NCI-H128 (cell line): ENCODE measurements at regions not wholly inside any gene's neighbourhood (a gene's known extent, or its start where the extent isn't known, plus 50 kb on each side); places are given as distances from the start of the nearest gene placed in this dataset.
"Not testable (repeated sequence)": the region's sequence is repeated elsewhere in the genome, so short reads cannot be mapped to it uniquely, and the experiment has no call there.

Experiments
- DNase-seq: peaks from one replicate; lab custom pipeline; 2025; ENCODE audit not compliant: unreplicated experiment; lab: John Stamatoyannopoulos, UW

DNA sequence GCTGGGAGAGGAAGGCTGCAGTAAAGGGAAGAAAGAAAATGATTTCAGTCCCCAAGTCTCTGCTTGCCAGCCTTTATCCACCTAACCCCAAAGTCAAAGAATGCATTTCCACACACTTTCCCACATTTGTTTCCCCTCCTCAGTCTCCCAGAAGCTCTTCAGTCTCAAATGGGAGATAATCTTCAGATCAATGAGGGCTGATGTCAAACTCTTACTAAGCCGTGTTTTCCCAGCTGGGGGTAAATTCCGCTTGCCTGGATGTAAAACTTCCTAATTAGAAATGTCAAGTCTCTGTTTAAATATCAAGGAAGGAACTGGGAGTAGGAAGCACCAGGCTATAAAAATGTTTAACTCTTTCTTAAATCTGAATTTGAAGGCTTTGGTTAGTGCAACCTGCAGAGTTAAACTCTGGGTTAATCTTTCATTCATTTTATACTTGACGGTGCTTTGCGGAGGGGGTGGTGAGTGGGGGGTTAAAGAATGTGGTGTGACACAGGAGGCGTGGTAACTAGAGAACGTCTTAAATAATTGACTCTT is 601.4 kb upstream of the ACTRT1 start:
- no peak for DNase-seq

- DNase-seq = no peak
These were observed 598.1 kb upstream of the ACTRT1 start for GRCh38 chrX:128650326-128650725.

- no peak for DNase-seq
These were observed 582.6 kb upstream of the ACTRT1 start for GRCh38 chrX:128634754-128635153.

GRCh38 chrX:128623361-128623760 is 571.2 kb upstream of the ACTRT1 start:
- DNase-seq = no peak

DNA sequence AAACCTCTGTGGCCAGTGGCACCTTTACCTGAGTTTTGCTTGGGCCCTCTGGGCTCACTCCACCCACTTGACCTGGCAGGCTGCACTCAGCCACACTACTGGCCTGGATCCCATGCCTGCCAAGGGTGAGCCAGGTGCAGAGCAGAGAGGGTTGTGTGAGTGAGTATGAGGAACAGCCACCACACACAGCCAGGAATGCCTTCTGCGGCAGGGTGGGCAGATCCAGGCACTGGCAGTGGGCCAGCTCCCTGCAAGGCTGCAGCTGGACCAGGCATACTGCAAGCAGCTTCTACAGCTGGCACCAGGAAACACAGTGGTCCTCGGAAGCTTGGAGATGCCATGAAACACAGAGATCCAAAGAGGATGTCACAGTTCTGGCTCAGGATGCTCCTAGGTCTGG is 570.1 kb upstream of the ACTRT1 start:
- no peak for DNase-seq

DNA sequence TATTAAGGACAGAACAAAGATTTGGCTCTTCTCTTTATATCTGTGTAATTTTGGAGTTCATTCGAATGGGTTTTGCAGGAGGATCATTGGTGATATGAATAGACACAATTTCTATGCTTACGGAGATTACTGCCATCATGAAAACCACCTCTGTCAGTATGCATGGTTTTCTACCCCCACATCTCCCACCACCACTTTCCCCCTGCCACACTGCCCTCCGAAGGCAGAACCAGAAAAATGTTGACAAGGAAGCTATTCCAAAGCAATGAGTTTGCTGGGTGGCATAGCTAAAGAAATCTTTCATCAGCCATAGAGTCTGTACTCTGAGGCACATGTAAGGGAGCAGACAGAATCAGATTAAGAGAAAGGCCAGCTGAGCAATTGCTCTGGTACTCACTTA is 567.3 kb upstream of the ACTRT1 start:
- DNase-seq = no peak

DNA sequence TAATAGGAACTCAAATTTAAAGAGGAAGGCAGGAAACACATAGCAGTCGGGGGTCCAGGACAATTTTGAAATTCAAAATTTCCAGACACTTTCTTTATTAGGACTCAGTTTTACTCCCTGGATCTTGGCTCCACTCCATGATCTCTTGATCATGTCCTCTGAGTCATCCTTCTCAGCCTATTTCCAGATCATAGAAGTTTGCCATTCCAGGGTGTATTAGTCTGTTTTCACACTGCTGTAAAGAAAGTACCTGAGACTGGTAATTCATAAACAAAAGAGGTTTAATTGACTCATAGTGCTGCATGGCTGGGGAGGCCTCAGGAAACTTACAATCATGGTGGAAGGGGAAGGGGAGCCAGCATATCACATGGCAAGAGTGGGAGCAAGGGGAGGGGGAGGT is 564.7 kb upstream of the ACTRT1 start:
- no peak for DNase-seq

- not testable (repeated sequence) for DNase-seq
These were observed 554.6 kb upstream of the ACTRT1 start for GRCh38 chrX:128606817-128607216.

DNA sequence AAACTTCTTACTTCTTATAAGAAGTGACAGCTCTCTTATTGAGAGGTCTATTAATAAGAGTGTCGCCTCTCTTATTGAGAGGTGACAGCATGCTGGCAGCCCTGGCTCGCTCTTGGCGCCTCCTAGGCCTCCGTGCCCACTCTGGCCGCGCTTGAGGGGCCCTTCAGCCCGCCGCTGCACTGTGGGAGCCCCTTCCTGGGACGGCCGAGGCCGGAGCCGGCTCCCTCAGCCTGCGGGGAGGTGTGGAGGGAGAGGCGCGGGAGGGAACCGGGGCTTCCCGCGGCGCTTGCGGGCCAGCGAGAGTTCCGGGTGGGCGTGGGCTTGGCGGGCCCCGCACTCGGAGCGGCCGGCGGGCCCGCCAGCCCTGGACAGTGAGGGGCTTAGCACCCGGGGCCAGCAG is 554.2 kb upstream of the ACTRT1 start:
- DNase-seq = not testable (repeated sequence)

- no peak for DNase-seq
These were observed 549.5 kb upstream of the ACTRT1 start for GRCh38 chrX:128601706-128602105.

GRCh38 chrX:128599632-128600031 is 547.4 kb upstream of the ACTRT1 start:
- no peak for DNase-seq

- DNase-seq = no peak
These were observed 529.8 kb upstream of the ACTRT1 start for GRCh38 chrX:128582036-128582435.

DNA sequence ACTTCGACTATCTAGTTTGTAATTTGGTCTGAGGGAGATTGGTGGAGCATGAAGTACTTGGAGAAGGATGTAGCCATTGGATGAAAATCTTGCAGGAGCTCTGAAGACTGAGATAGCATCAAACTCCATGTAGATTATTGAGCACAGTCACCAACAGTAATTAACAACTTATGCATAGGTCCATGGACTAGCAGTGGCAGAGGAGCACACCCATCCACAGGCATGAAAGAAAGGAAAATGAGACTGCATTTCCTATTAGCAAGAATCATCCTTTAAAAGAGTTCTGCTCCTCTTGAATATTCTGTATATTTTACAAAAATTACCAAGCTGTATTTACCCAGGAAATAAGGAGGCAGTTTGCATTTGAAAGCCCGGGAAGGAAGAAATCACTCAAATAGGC is 529.4 kb upstream of the ACTRT1 start:
- no peak for DNase-seq

- DNase-seq = no peak
These were observed 490.9 kb upstream of the ACTRT1 start for GRCh38 chrX:128543114-128543513.

DNA sequence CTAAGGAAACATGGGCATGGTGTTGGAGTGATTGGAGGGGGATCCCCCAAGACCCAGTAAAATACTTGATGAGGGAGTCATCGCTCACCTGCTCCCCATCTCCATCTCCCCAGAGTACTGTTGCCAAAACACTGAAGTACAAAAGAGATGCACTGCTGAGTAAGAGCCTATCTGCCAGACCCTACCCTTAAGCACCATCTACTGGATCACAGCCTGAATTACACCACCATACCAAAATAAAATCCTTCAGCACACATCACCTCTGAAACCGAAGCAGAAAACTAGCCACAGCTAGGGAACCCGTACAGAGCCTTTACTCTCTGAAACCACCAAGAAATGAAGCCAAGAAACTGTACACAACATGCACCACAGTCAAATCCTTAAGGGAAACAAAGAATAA is 466.3 kb upstream of the ACTRT1 start:
- no peak for DNase-seq

DNA sequence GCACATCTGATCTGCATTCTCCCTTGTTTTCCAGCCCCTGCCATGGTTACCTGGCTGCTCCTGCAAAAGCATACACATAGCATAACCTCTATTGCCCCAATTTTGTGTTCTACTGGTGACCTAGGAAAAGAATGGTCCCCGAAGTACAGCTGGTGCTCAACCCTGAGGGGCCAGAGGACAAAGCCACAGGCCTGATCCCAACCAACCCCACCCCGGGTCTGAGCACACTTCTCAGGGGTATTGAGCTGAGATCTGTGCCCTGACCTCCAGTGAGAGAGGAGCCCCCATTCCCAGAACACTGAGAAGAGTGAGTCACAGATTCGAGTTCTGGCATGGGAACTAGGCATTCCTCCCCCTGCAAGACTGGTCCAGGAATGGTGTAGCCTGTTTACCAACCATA is 465.5 kb upstream of the ACTRT1 start:
- no peak for DNase-seq

GRCh38 chrX:128504496-128504895 is 452.3 kb upstream of the ACTRT1 start:
- no peak for DNase-seq

- DNase-seq = no peak
These were observed 411.9 kb upstream of the ACTRT1 start for GRCh38 chrX:128464116-128464515.

DNA sequence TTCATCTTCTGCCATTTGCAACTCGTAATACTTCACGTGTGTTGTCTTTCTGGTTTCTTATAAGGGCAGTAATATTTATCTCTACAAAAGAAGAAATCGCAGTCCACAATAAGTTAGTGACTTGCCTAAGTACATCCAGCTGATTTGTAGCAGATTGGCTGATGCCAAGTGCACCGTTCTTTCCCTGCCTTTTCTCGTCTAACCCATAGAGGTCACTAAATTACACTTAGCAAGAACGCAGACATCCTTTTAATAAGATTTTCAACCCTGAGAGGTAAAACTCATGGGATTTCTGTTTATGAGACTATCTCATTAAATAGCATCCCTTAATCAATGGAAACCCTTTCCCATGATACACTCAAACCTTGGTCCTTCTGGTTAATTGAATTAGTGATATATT is 408.6 kb upstream of the ACTRT1 start:
- no peak for DNase-seq

DNA sequence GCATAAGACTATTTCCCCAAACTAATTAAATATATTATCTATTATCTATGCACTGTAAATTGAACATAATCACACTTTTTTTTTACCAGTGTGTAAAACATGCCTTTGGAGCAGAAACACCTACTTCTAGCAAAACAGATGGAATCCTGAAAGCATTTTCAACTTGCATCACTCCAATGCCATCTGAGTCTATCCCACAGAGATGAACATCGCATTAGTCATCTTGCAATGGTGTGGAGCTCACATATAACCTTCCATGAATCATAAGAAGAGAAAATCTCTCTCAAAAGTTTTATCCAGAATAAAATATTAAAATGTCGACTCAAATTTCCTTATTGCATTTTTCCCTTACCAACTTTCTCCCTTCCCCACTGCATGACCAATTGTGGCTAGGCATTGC is 406.7 kb upstream of the ACTRT1 start:
- DNase-seq = no peak

DNA sequence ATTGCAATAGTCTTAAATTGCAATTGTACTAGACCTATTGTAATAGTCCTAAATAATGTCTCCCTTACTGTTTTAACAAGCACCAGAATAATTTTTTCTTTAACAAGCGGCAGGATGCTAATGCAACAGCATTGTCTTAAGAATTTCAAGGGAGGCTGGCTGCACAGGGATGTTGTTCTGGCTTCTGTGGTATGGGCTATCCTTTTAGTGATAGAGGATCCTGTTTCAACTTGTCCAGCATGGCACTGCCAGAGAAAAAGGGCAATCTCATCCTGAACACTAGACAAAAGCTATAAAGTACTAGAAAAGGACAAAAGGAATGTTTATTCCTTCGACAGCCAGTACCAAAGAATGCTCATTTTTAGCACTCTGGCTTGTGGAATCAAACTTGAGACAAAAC is 405.5 kb upstream of the ACTRT1 start:
- no peak for DNase-seq

GRCh38 chrX:128439159-128439558 is 387.0 kb upstream of the ACTRT1 start:
- no peak for DNase-seq

DNA sequence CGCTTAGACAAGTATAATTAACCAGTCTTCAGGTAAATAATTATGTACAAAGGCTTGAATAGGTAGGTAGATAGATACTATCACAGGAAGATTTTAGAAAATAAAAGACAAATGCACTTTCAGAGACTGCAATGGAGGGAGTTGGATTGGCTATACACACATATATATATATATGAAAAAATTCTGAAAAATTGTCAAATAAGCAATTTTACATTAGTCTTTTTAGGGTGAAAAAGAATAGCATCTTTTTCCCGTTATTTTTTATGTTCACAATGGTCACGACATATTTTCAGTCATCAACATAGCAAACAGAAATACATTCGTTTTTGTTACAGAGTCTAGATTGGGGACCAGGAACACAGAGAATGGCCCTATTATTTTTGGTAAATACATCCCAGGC is 385.9 kb upstream of the ACTRT1 start:
- no peak for DNase-seq
